Activated naive CD8-positive, alpha-beta T cell (primary cell): ENCODE measurements at regions not wholly inside any gene's neighbourhood (a gene's known extent, or its start where the extent isn't known, plus 50 kb on each side); places are given as distances from the start of the nearest gene placed in this dataset.

Experiments
- H3K27ac Mint-ChIP-seq: one replicate; pipeline ENCODE4 v1.8.0; 2021; ENCODE audit warnings: mixed read lengths
- H3K27me3 Mint-ChIP-seq: one replicate; pipeline ENCODE4 v1.8.0; 2021; ENCODE audit warnings: mixed read lengths
- H3K36me3 Mint-ChIP-seq: one replicate; pipeline ENCODE4 v1.8.0; 2021; ENCODE audit warnings: mixed read lengths
- H3K4me1 Mint-ChIP-seq: one replicate; pipeline ENCODE4 v1.8.0; 2021; ENCODE audit warnings: low read depth, mixed read lengths
- H3K4me3 Mint-ChIP-seq: one replicate; pipeline ENCODE4 v1.8.0; 2021; ENCODE audit warnings: mild to moderate bottlenecking, mixed read lengths
- H3K9me3 Mint-ChIP-seq: one replicate; pipeline ENCODE4 v1.8.0; 2021; ENCODE audit warnings: low read depth, mixed read lengths

GRCh38 chr14:66405158-66405557, 81.0 kb upstream of the CCDC196 start:
- Mint-ChIP-seq H3K4me1 (no peaks in the 10 kb centered on the region), H3K4me3 (no peak overlapping the region), H3K27ac (no peak overlapping the region), H3K27me3 (no peaks in the 10 kb centered on the region), H3K9me3 (no peaks in the 10 kb centered on the region), H3K36me3 (no peaks in the 10 kb centered on the region)

- H3K36me3 Mint-ChIP-seq: peaks cover 17% of the 10 kb centered on the region
- no peaks in the 10 kb centered on the region for H3K27me3 Mint-ChIP-seq
Measured at GRCh38 chr14:66413901-66414300, 72.3 kb upstream of the CCDC196 start.

GRCh38 chr14:66414511-66414910, 71.7 kb upstream of the CCDC196 start:
- no peaks in the 10 kb centered on the region for H3K4me1 Mint-ChIP-seq
- no peak overlapping the region for H3K4me3 Mint-ChIP-seq
- H3K9me3 Mint-ChIP-seq: peaks cover 8% of the 10 kb centered on the region
- no peaks in the 10 kb centered on the region for H3K27me3 Mint-ChIP-seq
- peaks cover 17% of the 10 kb centered on the region for H3K36me3 Mint-ChIP-seq
- no peak overlapping the region for H3K27ac Mint-ChIP-seq

More at GRCh38 chr14:66413901-66414300, 72.3 kb upstream of the CCDC196 start:
- Mint-ChIP-seq H3K27ac (no peak overlapping the region), H3K9me3 (peaks cover 8% of the 10 kb centered on the region), H3K4me3 (no peak overlapping the region), H3K4me1 (no peaks in the 10 kb centered on the region)

GRCh38 chr14:66420251-66421006, 65.7 kb upstream of the CCDC196 start:
- no peaks in the 10 kb centered on the region for H3K4me1 Mint-ChIP-seq
- no peaks in the 10 kb centered on the region for H3K27me3 Mint-ChIP-seq

GRCh38 chr14:66421990-66422946, 63.9 kb upstream of the CCDC196 start:
- Mint-ChIP-seq H3K4me1 (no peaks in the 10 kb centered on the region), H3K4me3 (no peak overlapping the region), H3K36me3 (peaks cover 4% of the 10 kb centered on the region), H3K27ac (no peak overlapping the region), H3K27me3 (no peaks in the 10 kb centered on the region), H3K9me3 (peaks cover 1% of the 10 kb centered on the region)

More at GRCh38 chr14:66420251-66421006, 65.7 kb upstream of the CCDC196 start:
- Mint-ChIP-seq H3K4me3 (no peak overlapping the region), H3K9me3 (peaks cover 8% of the 10 kb centered on the region), H3K36me3 (peaks cover 13% of the 10 kb centered on the region), H3K27ac (no peak overlapping the region)

- peaks cover 6% of the 10 kb centered on the region for H3K36me3 Mint-ChIP-seq
- no peaks in the 10 kb centered on the region for H3K9me3 Mint-ChIP-seq
- H3K4me1 Mint-ChIP-seq: no peaks in the 10 kb centered on the region
- H3K27me3 Mint-ChIP-seq: no peaks in the 10 kb centered on the region
- no peak overlapping the region for H3K4me3 Mint-ChIP-seq
- no peak overlapping the region for H3K27ac Mint-ChIP-seq
Measured at GRCh38 chr14:66425402-66425801, 60.8 kb upstream of the CCDC196 start.

- no peaks in the 10 kb centered on the region for H3K27me3 Mint-ChIP-seq
- no peaks in the 10 kb centered on the region for H3K9me3 Mint-ChIP-seq
- no peaks in the 10 kb centered on the region for H3K4me1 Mint-ChIP-seq
- peaks cover 6% of the 10 kb centered on the region for H3K36me3 Mint-ChIP-seq
- H3K27ac Mint-ChIP-seq: no peak overlapping the region
- no peak overlapping the region for H3K4me3 Mint-ChIP-seq
Measured at GRCh38 chr14:66426451-66426850, 59.7 kb upstream of the CCDC196 start.

GRCh38 chr14:66432334-66432733, 53.8 kb upstream of the CCDC196 start:
- no peaks in the 10 kb centered on the region for H3K4me1 Mint-ChIP-seq
- no peaks in the 10 kb centered on the region for H3K27me3 Mint-ChIP-seq
- no peak overlapping the region for H3K27ac Mint-ChIP-seq

GRCh38 chr14:66434464-66434863, 51.7 kb upstream of the CCDC196 start:
- Mint-ChIP-seq H3K27me3 (no peaks in the 10 kb centered on the region), H3K36me3 (peaks cover 18% of the 10 kb centered on the region), H3K9me3 (peaks cover 15% of the 10 kb centered on the region), H3K4me1 (no peaks in the 10 kb centered on the region), H3K27ac (no peak overlapping the region), H3K4me3 (no peak overlapping the region)

More at GRCh38 chr14:66432334-66432733, 53.8 kb upstream of the CCDC196 start:
- H3K36me3 Mint-ChIP-seq: peaks cover 16% of the 10 kb centered on the region
- peaks cover 9% of the 10 kb centered on the region for H3K9me3 Mint-ChIP-seq
- no peak overlapping the region for H3K4me3 Mint-ChIP-seq

- Mint-ChIP-seq H3K4me3 (no peak overlapping the region), H3K36me3 (peaks cover 24% of the 10 kb centered on the region), H3K27me3 (no peaks in the 10 kb centered on the region), H3K27ac (no peak overlapping the region), H3K9me3 (peaks cover 27% of the 10 kb centered on the region), H3K4me1 (no peaks in the 10 kb centered on the region)
Measured at GRCh38 chr14:66435683-66436082, 50.5 kb upstream of the CCDC196 start.
